Left lung (tissue), 4 donors: ENCODE measurements at regions not wholly inside any gene's neighbourhood (a gene's known extent, or its start where the extent isn't known, plus 50 kb on each side); places are given as distances from the start of the nearest gene placed in this dataset.
"Not testable (repeated sequence)": the region's sequence is repeated elsewhere in the genome, so short reads cannot be mapped to it uniquely, and the experiment has no call there.

Experiments
- ATAC-seq: fragments of 200-7000 bp; cut with Tn5 transposase; one replicate; pipeline ENCODE4 v1.9.1; 2020; ENCODE audit warnings: moderate library complexity
- DNase-seq, 4 donors: peaks; one replicate each; pipeline ENCODE4 v3.0.0-alpha.2; 2013 to 2020
- H3K27ac ChIP-seq, 2 donors: fragments of 200-600 bp; sonication (generic) in 1 of 2; one replicate each; pipeline versions ENCODE4 v1.5.0 to v1.8.0; 2020 to 2021
- H3K27me3 ChIP-seq, 2 donors: fragments of 200-600 bp; sonication (generic) in 1 of 2; one replicate each; pipeline versions ENCODE4 v1.5.0 to v1.8.0; 2020 to 2021
- H3K36me3 ChIP-seq, 2 donors: fragments of 200-600 bp; sonication (generic) in 1 of 2; one replicate each; pipeline versions ENCODE4 v1.5.0 to v1.8.0; 2020 to 2021
- H3K4me1 ChIP-seq, 2 donors: fragments of 200-600 bp; one replicate each; pipeline ENCODE4 v1.8.0; 2021
- H3K4me3 ChIP-seq, 2 donors: fragments of 200-600 bp; sonication (generic) in 1 of 2; one replicate each; pipeline versions ENCODE4 v1.5.0 to v1.8.0; 2020 to 2021; ENCODE audit warnings: mild to moderate bottlenecking in 1 of 2
- H3K9me3 ChIP-seq, 2 donors: fragments of 200-600 bp; sonication (generic) in 1 of 2; one replicate each; pipeline versions ENCODE4 v1.5.0 to v1.8.0; 2020 to 2021
- intact Hi-C, 2 donors: fragments of 100-400 bp; cut with DNase I; formaldehyde crosslinking; loops; one replicate each; pipeline versions ENCODE4 v1.11.2 to v1.14.2; 2022
- TF ChIP-seq, protein P1 (sequence below), 2 donors: fragments of 200-600 bp; sonication (generic) in 1 of 2; IDR thresholded peaks; one replicate each; pipeline versions ENCODE4 v1.5.0 to v1.8.0; 2021; ENCODE audit warnings: antibody characterized with exemption in 2 of 2
- donor health status: DM: no; HTN: yes; CAD: no.
- donor health status: DM: no; HTN: no; CAD: no.

- no peak for DNase-seq
- no peak overlapping the region for H3K4me3 ChIP-seq
- H3K36me3 ChIP-seq: no peaks in the 10 kb centered on the region
- TF ChIP-seq, protein P1, sequence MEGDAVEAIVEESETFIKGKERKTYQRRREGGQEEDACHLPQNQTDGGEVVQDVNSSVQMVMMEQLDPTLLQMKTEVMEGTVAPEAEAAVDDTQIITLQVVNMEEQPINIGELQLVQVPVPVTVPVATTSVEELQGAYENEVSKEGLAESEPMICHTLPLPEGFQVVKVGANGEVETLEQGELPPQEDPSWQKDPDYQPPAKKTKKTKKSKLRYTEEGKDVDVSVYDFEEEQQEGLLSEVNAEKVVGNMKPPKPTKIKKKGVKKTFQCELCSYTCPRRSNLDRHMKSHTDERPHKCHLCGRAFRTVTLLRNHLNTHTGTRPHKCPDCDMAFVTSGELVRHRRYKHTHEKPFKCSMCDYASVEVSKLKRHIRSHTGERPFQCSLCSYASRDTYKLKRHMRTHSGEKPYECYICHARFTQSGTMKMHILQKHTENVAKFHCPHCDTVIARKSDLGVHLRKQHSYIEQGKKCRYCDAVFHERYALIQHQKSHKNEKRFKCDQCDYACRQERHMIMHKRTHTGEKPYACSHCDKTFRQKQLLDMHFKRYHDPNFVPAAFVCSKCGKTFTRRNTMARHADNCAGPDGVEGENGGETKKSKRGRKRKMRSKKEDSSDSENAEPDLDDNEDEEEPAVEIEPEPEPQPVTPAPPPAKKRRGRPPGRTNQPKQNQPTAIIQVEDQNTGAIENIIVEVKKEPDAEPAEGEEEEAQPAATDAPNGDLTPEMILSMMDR (IDR thresholded peaks at IDR 0.05): no peak
- intact Hi-C loops: no loop called here
- H3K27ac ChIP-seq: peak overlapping the region; percentile 51 to 65
- no peaks in the 10 kb centered on the region for H3K9me3 ChIP-seq
- ATAC-seq: no peak
- no peaks in the 10 kb centered on the region for H3K27me3 ChIP-seq
- H3K4me1 ChIP-seq: peaks cover 10 to 41% of the 10 kb centered on the region in 2 donors
Observed at GRCh38 chr14:58746701-58747100, 108.9 kb downstream of the DACT1 start.

DNA sequence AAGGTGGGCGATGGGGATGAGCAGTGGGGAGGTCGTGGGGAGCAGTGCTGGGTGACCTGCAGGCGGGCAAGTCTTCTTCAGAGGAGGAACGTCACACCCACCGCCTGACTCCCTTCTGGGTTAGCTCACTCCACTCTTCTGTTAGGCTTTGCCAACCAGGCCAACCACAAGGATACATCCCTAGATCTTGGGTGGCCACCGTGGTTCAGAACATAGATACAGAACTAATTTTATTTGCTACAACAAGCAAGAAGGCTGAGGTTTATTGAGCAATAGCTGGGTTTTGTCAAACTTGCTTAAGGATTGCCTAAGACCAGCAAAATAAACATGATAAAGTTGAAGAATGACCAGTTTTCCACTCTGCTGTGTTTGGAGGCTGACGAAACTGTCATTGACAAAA is 109.4 kb downstream of the DACT1 start:
- intact Hi-C loops: no loop called here
- peak overlapping the region; percentile 61 to 65 for H3K27ac ChIP-seq
- H3K9me3 ChIP-seq: no peaks in the 10 kb centered on the region
- ATAC-seq (peak; percentile 81), DNase-seq (peak in 3 of 4 donors; percentile 70 to 84 (median 82))
- no peaks in the 10 kb centered on the region for H3K36me3 ChIP-seq
- H3K27me3 ChIP-seq: no peaks in the 10 kb centered on the region
- H3K4me3 ChIP-seq: no peak overlapping the region
- peaks cover 11 to 46% of the 10 kb centered on the region in 2 donors for H3K4me1 ChIP-seq
- TF ChIP-seq, protein P1 (IDR thresholded peaks at IDR 0.05): no peak

DNA sequence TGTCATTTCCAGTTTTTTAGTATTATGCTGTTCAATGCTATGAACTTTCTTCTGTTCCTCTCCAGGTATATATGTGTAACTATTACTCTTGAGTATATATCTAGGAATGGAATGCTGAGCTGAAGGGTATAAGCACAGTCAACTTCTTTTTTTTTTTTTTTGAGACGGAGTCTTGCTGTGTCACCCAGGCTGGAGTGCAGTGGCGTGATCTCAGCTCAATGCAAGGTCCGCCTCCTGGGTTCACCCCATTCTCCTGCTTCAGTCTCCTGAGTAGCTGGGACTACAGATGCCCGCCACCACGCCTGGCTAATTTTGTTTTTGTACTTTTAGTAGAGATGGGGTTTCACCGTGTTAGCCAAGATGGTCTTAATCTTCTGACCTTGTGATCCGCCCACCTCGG is 110.5 kb downstream of the DACT1 start:
- H3K27me3 ChIP-seq, H3K4me3 ChIP-seq, H3K36me3 ChIP-seq, ATAC-seq, DNase-seq, H3K9me3 ChIP-seq, intact Hi-C loops: not testable (repeated sequence)
- Histone ChIP-seq H3K27ac (peak overlapping the region in 1 of 2 donors; percentile 65), H3K4me1 (peaks cover 18 to 57% of the 10 kb centered on the region in 2 donors)

DNA sequence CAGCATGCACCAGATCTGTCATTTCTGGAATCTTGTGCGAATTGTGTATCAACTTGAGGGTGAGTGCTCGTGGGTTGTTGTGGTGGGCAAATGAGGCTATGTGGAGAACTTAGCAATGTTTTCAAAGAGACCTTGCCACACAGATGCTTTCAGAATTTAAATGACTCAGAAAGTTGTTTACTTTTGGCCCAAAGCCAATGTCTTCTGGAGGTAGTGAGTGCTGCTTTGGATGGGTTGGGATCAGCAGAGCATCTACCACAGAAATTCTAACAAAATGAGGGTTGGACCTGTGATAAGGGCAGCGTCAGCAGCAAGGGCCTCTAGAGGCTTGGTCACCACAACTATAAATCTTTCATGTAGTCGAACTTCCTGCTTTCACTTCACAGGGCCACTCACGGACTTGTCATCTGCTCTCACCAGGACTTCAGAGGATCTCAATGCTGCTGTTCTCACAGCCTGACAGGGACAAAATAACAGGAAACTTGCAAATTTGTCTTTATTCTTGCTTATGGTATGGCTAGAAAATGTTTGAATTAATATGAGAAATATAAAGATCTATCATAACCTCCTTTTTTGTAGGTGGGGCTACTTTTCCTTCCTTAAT is 111.4 kb downstream of the DACT1 start:
- Histone ChIP-seq H3K9me3 (no peaks in the 10 kb centered on the region), H3K4me1 (peaks cover 18 to 62% of the 10 kb centered on the region in 2 donors), H3K27me3 (no peaks in the 10 kb centered on the region), H3K27ac (peak overlapping the region in 1 of 2 donors; percentile 4), H3K36me3 (no peaks in the 10 kb centered on the region), H3K4me3 (no peak overlapping the region)
- peak; percentile 62 for ATAC-seq
- peak in 2 of 4 donors; percentile 33 to 45 for DNase-seq
- TF ChIP-seq, protein P1 (IDR thresholded peaks at IDR 0.05): no peak
- intact Hi-C loops: no loop called here

GRCh38 chr14:58750321-58751269 is 112.8 kb downstream of the DACT1 start:
- Histone ChIP-seq H3K9me3 (no peaks in the 10 kb centered on the region), H3K27ac (no peak overlapping the region), H3K36me3 (no peaks in the 10 kb centered on the region), H3K27me3 (no peaks in the 10 kb centered on the region), H3K4me1 (peaks cover 18 to 62% of the 10 kb centered on the region in 2 donors), H3K4me3 (no peak overlapping the region)
- DNase-seq: no peak
- intact Hi-C loops: no loop called here
- TF ChIP-seq, protein P1 (IDR thresholded peaks at IDR 0.05): no peak
- ATAC-seq: no peak
